CD4-positive, alpha-beta T cell (primary cell): ENCODE measurements at regions not wholly inside any gene's neighbourhood (a gene's known extent, or its start where the extent isn't known, plus 50 kb on each side); places are given as distances from the start of the nearest gene placed in this dataset.

ENCODE experiments used
- ATAC-seq: fragments of 200-7000 bp; cut with Tn5 transposase; one replicate; pipeline ENCODE4 v1.10.0; 2022; ENCODE audit warnings: mild to moderate bottlenecking; ENCODE audit not compliant: poor library complexity
- CTCF ChIA-PET: fragments of 350-600 bp; sonication (Branson Sonifier 250); formaldehyde crosslinking; loops from one replicate; lab custom pipeline; 2021; ENCODE audit warnings: antibody characterized with exemption, inconsistent platforms; lab: Charles Lee
- POLR2A ChIA-PET: fragments of 350-600 bp; sonication (Branson Sonifier 250); formaldehyde crosslinking; loops from one replicate; lab custom pipeline; 2021; ENCODE audit warnings: antibody characterized with exemption, inconsistent platforms; lab: Charles Lee
- DNase-seq, 14 experiments: peaks; one replicate each; pipeline ENCODE4 v3.0.0-alpha.2; 2013 to 2020; ENCODE audit warnings: mixed read lengths in 2 of 14
- H3K27ac ChIP-seq, 2 donors: one replicate each; pipeline versions ENCODE4 v1.5.1 to v1.7.0; 2013; ENCODE audit warnings: low read length in 2 of 2, low read depth in 1 of 2, mild to moderate bottlenecking in 1 of 2
- H3K27me3 ChIP-seq, 2 experiments: 1 replicate in 1 of 2; 2 replicates in 1 of 2; pipeline versions ENCODE4 v1.6.1 to v1.7.0; 2013; ENCODE audit warnings: low read length in 2 of 2, control low read depth in 1 of 2, mild to moderate bottlenecking in 1 of 2, moderate library complexity in 1 of 2; ENCODE audit not compliant: insufficient read depth in 2 of 2, control insufficient read depth in 1 of 2
- H3K36me3 ChIP-seq: one replicate; pipeline ENCODE4 v1.6.1; 2013; ENCODE audit warnings: low read length, control low read depth; ENCODE audit not compliant: insufficient read depth
- H3K4me1 ChIP-seq: one replicate; pipeline ENCODE4 v1.6.1; 2013; ENCODE audit warnings: low read length, control low read depth; ENCODE audit not compliant: insufficient read depth
- H3K4me3 ChIP-seq: one replicate; pipeline ENCODE4 v1.5.1; 2013; ENCODE audit warnings: mild to moderate bottlenecking, low read length, moderate library complexity
- H3K9me3 ChIP-seq, 2 experiments: 1 replicate in 1 of 2; 2 replicates in 1 of 2; pipeline versions ENCODE4 v1.6.1 to v1.7.0; 2013; ENCODE audit warnings: low read length in 2 of 2, mild to moderate bottlenecking in 2 of 2, control low read depth in 1 of 2, moderate library complexity in 1 of 2; ENCODE audit not compliant: control insufficient read depth in 1 of 2, insufficient read depth in 1 of 2
- H3K27ac Mint-ChIP-seq: one replicate; pipeline ENCODE4 v1.8.0; 2020; ENCODE audit warnings: mixed read lengths
- H3K27me3 Mint-ChIP-seq: one replicate; pipeline ENCODE4 v1.8.0; 2021; ENCODE audit warnings: mixed read lengths
- H3K36me3 Mint-ChIP-seq: one replicate; pipeline ENCODE4 v1.8.0; 2021; ENCODE audit warnings: low read depth, mixed read lengths
- H3K4me1 Mint-ChIP-seq: one replicate; pipeline ENCODE4 v1.8.0; 2021; ENCODE audit warnings: low read depth, mixed read lengths
- H3K4me3 Mint-ChIP-seq: one replicate; pipeline ENCODE4 v1.8.0; 2020; ENCODE audit warnings: mild to moderate bottlenecking, mixed read lengths
- H3K9me3 Mint-ChIP-seq: one replicate; pipeline ENCODE4 v1.8.0; 2020; ENCODE audit warnings: mixed read lengths
- CTCF ChIP-seq: fragments of 200-600 bp; IDR thresholded peaks from one replicate; pipeline ENCODE4 v1.8.0; 2022; ENCODE audit warnings: antibody characterized with exemption, mild to moderate bottlenecking
- intact Hi-C, 2 experiments: fragments of 100-400 bp; cut with DNase I in 1 of 2; cut with micrococcal nuclease in 1 of 2; formaldehyde crosslinking; loops; one replicate each; pipeline versions ENCODE4 v1.15.1 to v1.9.0; 2023 to 2025; cut with DNase I, micrococcal nuclease

GRCh38 chr16:76777721-76778465, 413.1 kb upstream of the MON1B start:
- no peaks in the 10 kb centered on the region for H3K9me3 ChIP-seq
- H3K27me3 ChIP-seq: no peaks in the 10 kb centered on the region
- H3K36me3 ChIP-seq: no peaks in the 10 kb centered on the region
- no peak overlapping the region for H3K4me3 ChIP-seq
- Mint-ChIP-seq H3K9me3 (peaks cover 5% of the 10 kb centered on the region), H3K4me3 (no peak overlapping the region), H3K27me3 (no peaks in the 10 kb centered on the region), H3K36me3 (no peaks in the 10 kb centered on the region), H3K4me1 (no peaks in the 10 kb centered on the region), H3K27ac (no peak overlapping the region)
- DNase-seq: no peak
- H3K4me1 ChIP-seq: no peaks in the 10 kb centered on the region
- CTCF ChIA-PET: no interaction called here
- no peak for ATAC-seq
- POLR2A ChIA-PET: no interaction called here
- TF ChIP-seq CTCF: no peak
- no peak overlapping the region for H3K27ac ChIP-seq
- intact Hi-C loops: no loop called here

DNA sequence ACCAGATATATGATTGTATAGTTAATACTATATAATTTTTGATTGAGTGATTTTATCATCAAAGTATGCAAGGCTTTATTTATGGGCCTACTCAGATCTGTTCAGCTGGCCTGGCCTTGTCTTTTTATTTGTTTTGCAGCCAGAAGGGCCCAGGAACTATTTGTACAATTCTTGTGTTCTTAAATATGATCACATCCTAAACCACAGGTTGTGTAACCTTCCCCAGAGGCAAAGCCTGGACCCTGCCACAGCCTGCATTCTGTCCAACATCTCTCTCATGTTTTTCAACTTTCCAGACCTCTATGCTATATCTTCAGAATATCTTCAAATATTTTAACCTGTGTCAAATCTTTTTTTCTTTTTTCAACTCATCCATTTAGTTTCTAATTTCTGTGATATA, 410.4 kb upstream of the MON1B start:
- no peaks in the 10 kb centered on the region for H3K36me3 ChIP-seq
- peaks cover 12% of the 10 kb centered on the region for H3K9me3 Mint-ChIP-seq
- no peak overlapping the region for H3K27ac ChIP-seq
- H3K27me3 ChIP-seq: no peaks in the 10 kb centered on the region
- H3K4me1 ChIP-seq: no peaks in the 10 kb centered on the region
- H3K9me3 ChIP-seq: no peaks in the 10 kb centered on the region
- DNase-seq (no peak), ATAC-seq (no peak)
- intact Hi-C loops: no loop called here
- H3K27me3 Mint-ChIP-seq: no peaks in the 10 kb centered on the region
- no peaks in the 10 kb centered on the region for H3K4me1 Mint-ChIP-seq
- no peaks in the 10 kb centered on the region for H3K36me3 Mint-ChIP-seq
- no peak for TF ChIP-seq CTCF
- ChIA-PET POLR2A (no interaction called here), CTCF (no interaction called here)
- H3K4me3 Mint-ChIP-seq: no peak overlapping the region
- no peak overlapping the region for H3K27ac Mint-ChIP-seq
- no peak overlapping the region for H3K4me3 ChIP-seq

- H3K4me1 ChIP-seq: no peaks in the 10 kb centered on the region
- DNase-seq: no peak
- H3K27ac Mint-ChIP-seq: no peak overlapping the region
- intact Hi-C loops: no loop called here
- ATAC-seq: no peak
- POLR2A ChIA-PET: no interaction called here
- no peaks in the 10 kb centered on the region for H3K36me3 ChIP-seq
- no peak for TF ChIP-seq CTCF
- no peak overlapping the region for H3K4me3 ChIP-seq
- H3K27ac ChIP-seq: no peak overlapping the region
- H3K36me3 Mint-ChIP-seq: no peaks in the 10 kb centered on the region
- CTCF ChIA-PET: no interaction called here
- no peak overlapping the region for H3K4me3 Mint-ChIP-seq
- peaks cover 0 to 4% of the 10 kb centered on the region in 2 experiments for H3K9me3 ChIP-seq
- H3K27me3 ChIP-seq: no peaks in the 10 kb centered on the region
- H3K27me3 Mint-ChIP-seq: no peaks in the 10 kb centered on the region
- peaks cover 13% of the 10 kb centered on the region for H3K9me3 Mint-ChIP-seq
- no peaks in the 10 kb centered on the region for H3K4me1 Mint-ChIP-seq
These were observed 406.5 kb upstream of the MON1B start for GRCh38 chr16:76784530-76784929.
